Thyroid gland (tissue), 4 donors: ENCODE measurements at regions not wholly inside any gene's neighbourhood (a gene's known extent, or its start where the extent isn't known, plus 50 kb on each side); places are given as distances from the start of the nearest gene placed in this dataset.

Source experiments
- DNase-seq, 2 donors: peaks; one replicate each; pipeline ENCODE4 v3.0.0-alpha.2; 2019
- H3K27ac ChIP-seq, 3 donors: fragments of 200-600 bp; sonication (generic); 1 replicate in 2 of 3; 2 replicates in 1 of 3; pipeline ENCODE4 v1.5.1; 2016 to 2019; ENCODE audit warnings: mild to moderate bottlenecking in 1 of 3, moderate library complexity in 1 of 3
- H3K27me3 ChIP-seq: fragments of 200-600 bp; sonication (generic); one replicate; pipeline ENCODE4 v1.5.1; 2019
- H3K36me3 ChIP-seq, 2 donors: fragments of 200-600 bp; sonication (generic); one replicate each; pipeline ENCODE4 v1.5.1; 2016 to 2019
- H3K4me1 ChIP-seq, 2 donors: fragments of 200-600 bp; sonication (generic); one replicate each; pipeline ENCODE4 v1.5.1; 2017 to 2019
- H3K4me3 ChIP-seq, 3 donors: fragments of 200-600 bp; sonication (generic); replicated peaks in 1 of 3; 1 replicate in 2 of 3; 2 replicates in 1 of 3; pipeline ENCODE4 v1.5.1; 2016; ENCODE audit warnings: mild to moderate bottlenecking in 1 of 3
- H3K9me3 ChIP-seq: fragments of 200-600 bp; sonication (generic); one replicate; pipeline ENCODE4 v1.5.1; 2017
- POLR2A ChIP-seq, 2 donors: fragments of 450-650 bp; IDR thresholded peaks; one replicate each; pipeline ENCODE4 v1.6.1; 2017; ENCODE audit warnings: antibody characterized with exemption in 2 of 2, mild to moderate bottlenecking in 2 of 2, moderate library complexity in 1 of 2
- WGBS, 2 donors: methylation state at CpG; one replicate each; pipeline ENCODE4 v1.1.5; 2017; 5-methylcytosine and 5-hydroxymethylcytosine counted together
- intact Hi-C: fragments of 100-400 bp; cut with DNase I; formaldehyde crosslinking; loops from one replicate; pipeline ENCODE4 v1.15.1; 2023
- TF ChIP-seq, protein P1 (sequence below), 6 experiments: fragments of 200-600 bp in 3 of 6; fragments of 450-650 bp in 3 of 6; sonication (generic) in 3 of 6; IDR thresholded peaks; one replicate each; pipeline ENCODE4 v1.5.1; 2016 to 2019; ENCODE audit warnings: antibody characterized with exemption in 6 of 6, mild to moderate bottlenecking in 2 of 6, inconsistent platforms in 1 of 6, moderate library complexity in 1 of 6

DNA sequence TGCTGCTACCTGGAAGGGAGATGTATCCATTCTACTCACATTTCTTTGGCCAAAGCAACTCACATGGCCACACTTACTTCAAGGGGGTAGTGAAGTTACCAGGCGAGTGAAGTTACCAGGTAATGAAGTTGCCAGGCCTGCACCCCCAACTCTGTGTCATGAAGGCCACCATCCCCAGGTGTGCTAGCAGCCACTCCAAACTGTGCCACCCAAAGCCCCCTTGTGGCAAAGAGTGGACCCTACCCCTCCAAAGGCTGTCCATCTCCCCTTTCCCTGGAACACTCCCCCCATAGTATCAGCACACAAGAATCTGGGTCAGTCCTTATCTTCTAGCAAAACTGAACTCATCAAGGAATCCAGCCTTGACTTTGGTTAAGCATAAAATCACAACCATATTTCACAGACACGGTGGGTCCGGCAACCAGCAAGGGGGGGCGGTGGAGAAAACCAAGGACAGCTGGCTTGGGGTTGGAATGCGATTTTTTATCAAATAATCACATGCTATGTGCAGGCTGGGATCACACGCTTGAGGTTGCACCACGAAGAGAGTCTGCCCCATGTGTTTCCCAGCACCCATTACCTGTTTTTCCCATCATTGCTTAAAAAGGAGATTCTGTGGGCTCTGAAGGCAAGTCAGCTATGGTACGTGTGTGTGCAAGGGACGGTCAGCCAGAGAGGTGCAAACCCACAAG lies 60.9 kb downstream of the ZFP36L2 start:
- intact Hi-C loops, result no loop called here
- Histone ChIP-seq H3K27me3 (no peaks in the 10 kb centered on the region), H3K27ac (no peak overlapping the region), H3K4me3 (no peak overlapping the region), H3K4me1 (peaks cover 6 to 24% of the 10 kb centered on the region in 2 donors), H3K36me3 (no peaks in the 10 kb centered on the region), H3K9me3 (no peaks in the 10 kb centered on the region)
- WGBS, 2 donors, result 90% methylated on average over 8 to 9 of the region's 9 CpGs
- TF ChIP-seq POLR2A (IDR thresholded peaks at IDR 0.05), result no peak
- TF ChIP-seq, protein P1, sequence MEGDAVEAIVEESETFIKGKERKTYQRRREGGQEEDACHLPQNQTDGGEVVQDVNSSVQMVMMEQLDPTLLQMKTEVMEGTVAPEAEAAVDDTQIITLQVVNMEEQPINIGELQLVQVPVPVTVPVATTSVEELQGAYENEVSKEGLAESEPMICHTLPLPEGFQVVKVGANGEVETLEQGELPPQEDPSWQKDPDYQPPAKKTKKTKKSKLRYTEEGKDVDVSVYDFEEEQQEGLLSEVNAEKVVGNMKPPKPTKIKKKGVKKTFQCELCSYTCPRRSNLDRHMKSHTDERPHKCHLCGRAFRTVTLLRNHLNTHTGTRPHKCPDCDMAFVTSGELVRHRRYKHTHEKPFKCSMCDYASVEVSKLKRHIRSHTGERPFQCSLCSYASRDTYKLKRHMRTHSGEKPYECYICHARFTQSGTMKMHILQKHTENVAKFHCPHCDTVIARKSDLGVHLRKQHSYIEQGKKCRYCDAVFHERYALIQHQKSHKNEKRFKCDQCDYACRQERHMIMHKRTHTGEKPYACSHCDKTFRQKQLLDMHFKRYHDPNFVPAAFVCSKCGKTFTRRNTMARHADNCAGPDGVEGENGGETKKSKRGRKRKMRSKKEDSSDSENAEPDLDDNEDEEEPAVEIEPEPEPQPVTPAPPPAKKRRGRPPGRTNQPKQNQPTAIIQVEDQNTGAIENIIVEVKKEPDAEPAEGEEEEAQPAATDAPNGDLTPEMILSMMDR (IDR thresholded peaks at IDR 0.05), result no peak
- DNase-seq, result no peak

DNA sequence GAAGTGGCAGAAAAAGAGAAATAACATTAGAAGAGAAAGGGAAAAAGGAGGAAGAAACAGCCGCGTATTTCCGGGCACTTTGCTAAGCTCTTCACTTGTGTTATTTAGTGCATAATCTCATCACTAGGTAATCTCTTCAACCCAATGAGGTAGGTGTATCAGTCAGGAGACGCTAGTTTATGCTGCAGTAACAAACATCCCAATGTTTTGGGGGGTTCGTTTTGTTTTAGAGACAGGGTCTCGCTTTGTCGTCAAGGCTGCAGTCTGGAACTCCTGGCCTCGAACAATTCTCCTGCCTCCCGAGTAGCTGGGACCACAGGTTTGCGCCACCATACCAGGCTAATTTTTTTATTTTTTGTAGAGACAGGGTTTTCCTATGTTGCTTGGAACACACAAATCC lies 61.7 kb downstream of the ZFP36L2 start:
- DNase-seq, result no peak
- H3K27me3 ChIP-seq, result no peaks in the 10 kb centered on the region
- WGBS, 2 donors, result 95 to 97% methylated on average over 10 of the region's 10 CpGs
- H3K36me3 ChIP-seq, result no peaks in the 10 kb centered on the region
- intact Hi-C loops, result no loop called here
- no peak overlapping the region for H3K27ac ChIP-seq
- H3K4me3 ChIP-seq, result no peak overlapping the region
- TF ChIP-seq, protein P1 (IDR thresholded peaks at IDR 0.05), result no peak
- no peak for TF ChIP-seq POLR2A (IDR thresholded peaks at IDR 0.05)
- peaks cover 4 to 23% of the 10 kb centered on the region in 2 donors for H3K4me1 ChIP-seq
- H3K9me3 ChIP-seq, result no peaks in the 10 kb centered on the region

DNA sequence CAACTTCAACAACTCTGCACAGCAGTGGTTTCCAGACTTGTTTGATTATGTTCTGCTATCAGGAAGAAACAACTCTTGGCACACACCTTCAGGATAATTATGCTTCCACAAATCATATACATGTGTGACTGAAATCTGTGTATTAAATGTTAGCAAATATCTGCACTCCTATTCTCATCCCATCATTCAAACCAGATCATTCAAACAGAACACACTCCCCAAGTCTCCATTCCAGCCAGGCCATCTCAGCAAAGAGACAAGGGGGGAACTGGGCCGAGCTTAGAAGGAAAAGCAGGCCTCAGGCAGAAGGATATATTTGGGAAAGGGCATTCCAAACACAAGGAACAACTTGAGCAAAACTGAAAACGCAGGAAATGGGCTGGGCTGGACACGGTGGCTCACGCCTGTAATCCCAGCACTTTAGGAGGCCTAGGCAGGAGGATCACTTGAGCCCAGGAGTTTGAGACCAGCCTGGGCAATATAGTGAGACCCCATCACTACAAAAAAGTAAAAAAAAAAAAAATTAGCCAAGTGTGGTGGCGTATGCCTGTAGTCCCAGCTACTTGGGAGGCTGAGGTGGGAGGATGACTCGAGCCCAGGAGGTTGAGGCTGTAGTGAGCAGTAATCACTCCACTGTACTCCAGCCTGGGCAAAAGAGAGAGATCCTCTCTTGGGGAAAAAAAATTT lies 62.7 kb downstream of the ZFP36L2 start:
- DNase-seq, result no peak
- Histone ChIP-seq H3K27me3 (no peaks in the 10 kb centered on the region), H3K9me3 (no peaks in the 10 kb centered on the region), H3K27ac (no peak overlapping the region), H3K36me3 (no peaks in the 10 kb centered on the region), H3K4me3 (no peak overlapping the region), H3K4me1 (peaks cover 11 to 23% of the 10 kb centered on the region in 2 donors)
- TF ChIP-seq, protein P1 (IDR thresholded peaks at IDR 0.05), result no peak
- TF ChIP-seq POLR2A (IDR thresholded peaks at IDR 0.05), result no peak
- WGBS, 2 donors, result 86 to 90% methylated on average over 6 of the region's 6 CpGs
- intact Hi-C loops, result no loop called here

DNA sequence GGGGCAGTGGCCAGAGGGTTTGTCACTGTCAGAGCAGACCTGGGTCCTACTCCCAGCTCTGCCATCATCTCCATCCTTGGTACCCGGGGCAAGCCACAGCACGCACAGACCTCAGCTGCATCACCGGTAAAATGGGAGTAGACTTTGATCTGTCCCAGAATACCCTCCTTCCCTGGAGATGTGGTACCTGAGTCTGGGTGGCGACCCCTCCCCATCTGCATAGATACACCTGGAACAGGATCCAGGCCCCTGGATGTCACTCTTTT lies 64.0 kb downstream of the ZFP36L2 start:
- no peaks in the 10 kb centered on the region for H3K36me3 ChIP-seq
- 98% methylated on average over 4 of the region's 4 CpGs for WGBS, 2 donors
- peaks cover 17 to 29% of the 10 kb centered on the region in 2 donors for H3K4me1 ChIP-seq
- no peaks in the 10 kb centered on the region for H3K9me3 ChIP-seq
- no peak for DNase-seq
- TF ChIP-seq, protein P1 (IDR thresholded peaks at IDR 0.05), result no peak
- no peak for TF ChIP-seq POLR2A (IDR thresholded peaks at IDR 0.05)
- no peak overlapping the region for H3K27ac ChIP-seq
- intact Hi-C loops, result no loop called here
- no peak overlapping the region for H3K4me3 ChIP-seq
- H3K27me3 ChIP-seq, result no peaks in the 10 kb centered on the region
